ENCODE measurements at regions not wholly inside any gene's neighbourhood (a gene's known extent, or its start where the extent isn't known, plus 50 kb on each side); places are given as distances from the start of the nearest gene placed in this dataset.
A peak's percentile ranks its signal among the peaks of the same experiment; 100 is the strongest.

DNA sequence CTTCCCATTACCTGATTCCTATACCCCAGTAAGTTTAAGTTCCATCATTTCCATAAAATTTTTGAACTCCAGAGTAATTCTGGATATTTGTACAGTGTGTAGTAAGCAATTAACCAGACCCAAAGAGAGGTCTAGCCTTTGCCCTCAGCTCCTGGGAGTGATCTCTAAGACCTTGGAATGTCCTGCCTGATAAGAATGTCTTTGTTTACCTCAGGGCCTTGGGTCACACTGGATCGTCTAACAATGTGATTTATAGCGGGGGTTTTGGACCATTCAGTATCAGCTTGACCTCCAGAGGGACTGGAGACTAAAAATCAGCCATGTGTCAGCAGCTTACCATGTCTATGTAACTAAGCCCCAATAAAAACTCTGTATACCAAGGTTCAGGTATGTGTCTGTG is 330.9 kb upstream of the PPP1R2C start:
- Histone ChIP-seq H4K91ac (ENCODE audit: low read depth, low read length) (no peak overlapping the region), H2BK120ac (ENCODE audit: insufficient read depth, low read length, poor library complexity) (no peak overlapping the region), H3K36me3 (ENCODE audit: control insufficient read depth in 1 of 2, insufficient read depth in 2 of 2, low read length in 2 of 2) (no peaks in the 10 kb centered on the region), H3K9me3 (ENCODE audit: insufficient read depth, low read depth, low read length) (no peaks in the 10 kb centered on the region), H3K4me1 (ENCODE audit: control insufficient read depth in 1 of 2, insufficient read depth in 2 of 2, low read length in 2 of 2) (no peaks in the 10 kb centered on the region), H3K79me2 (ENCODE audit: control insufficient read depth, insufficient read depth, low read length, poor library complexity) (no peaks in the 10 kb centered on the region), H3K9ac (ENCODE audit: low read length) (no peak overlapping the region), H3K27me3 (ENCODE audit: insufficient read depth, low read length) (no peaks in the 10 kb centered on the region), H2BK5ac (ENCODE audit: low read depth, low read length, poor library complexity) (no peak overlapping the region), H3K27ac (ENCODE audit: low read depth, low read length) (no peak overlapping the region), H4K12ac (ENCODE audit: low read depth, low read length) (no peak overlapping the region), H3K4me2 (ENCODE audit: low read length) (no peak overlapping the region), H2AK5ac (ENCODE audit: low read length) (no peak overlapping the region), H3K23ac (ENCODE audit: low read length) (no peak overlapping the region), H2AFZ (ENCODE audit: insufficient read depth, low read length, poor library complexity) (no peak overlapping the region), H3K79me1 (ENCODE audit: low read length) (no peaks in the 10 kb centered on the region), H4K8ac (ENCODE audit: low read depth, low read length) (no peak overlapping the region), H3K14ac (ENCODE audit: low read length) (no peak overlapping the region), H3K4ac (ENCODE audit: low read depth, low read length) (no peak overlapping the region), H2BK12ac (ENCODE audit: low read length) (no peak overlapping the region), H3K18ac (ENCODE audit: low read length) (no peak overlapping the region), H3K4me3 (ENCODE audit: low read depth, low read length) (no peak overlapping the region)
- WGBS (ENCODE audit: extremely low coverage, insufficient coverage, insufficient read length) = no CpG with 5 or more reads among the region's 2 CpGs
- peak in 1 of 2 donors; percentile 4 for DNase-seq

DNA sequence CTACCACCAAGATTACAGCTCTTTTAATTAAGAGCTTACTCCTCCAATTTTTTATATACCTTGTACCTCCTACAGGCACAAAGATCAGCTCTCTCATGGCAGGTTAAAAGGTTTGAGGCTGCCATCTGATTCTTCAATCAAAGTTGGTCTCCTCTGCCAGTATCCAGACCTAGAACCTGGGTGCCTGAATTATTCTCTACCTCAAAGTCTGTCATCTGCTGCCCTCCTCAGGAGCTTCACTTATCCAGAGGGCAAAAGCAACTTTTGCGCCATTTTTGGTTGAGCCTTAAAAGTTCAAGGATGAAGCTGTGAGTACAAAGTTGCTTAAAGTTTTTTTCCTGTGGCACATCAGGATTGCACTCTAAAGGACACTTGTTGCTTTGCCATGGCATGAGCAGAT is 343.7 kb upstream of the PPP1R2C start:
- no peaks in the 10 kb centered on the region for H3K36me3 ChIP-seq (ENCODE audit: control insufficient read depth in 1 of 2, insufficient read depth in 2 of 2, low read length in 2 of 2)
- no peak for DNase-seq
- H3K14ac ChIP-seq (ENCODE audit: low read length) = no peak overlapping the region
- H3K27me3 ChIP-seq (ENCODE audit: insufficient read depth, low read length) = no peaks in the 10 kb centered on the region
- no peaks in the 10 kb centered on the region for H3K79me2 ChIP-seq (ENCODE audit: control insufficient read depth, insufficient read depth, low read length, poor library complexity)
- no peak overlapping the region for H3K9ac ChIP-seq (ENCODE audit: low read length)
- no peak overlapping the region for H2BK5ac ChIP-seq (ENCODE audit: low read depth, low read length, poor library complexity)
- no peak overlapping the region for H4K12ac ChIP-seq (ENCODE audit: low read depth, low read length)
- WGBS (ENCODE audit: extremely low coverage, insufficient coverage, insufficient read length) = no CpG with 5 or more reads among the region's 1 CpG
- no peaks in the 10 kb centered on the region for H3K4me1 ChIP-seq (ENCODE audit: control insufficient read depth in 1 of 2, insufficient read depth in 2 of 2, low read length in 2 of 2)
- peak overlapping the region; percentile 24 for H4K91ac ChIP-seq (ENCODE audit: low read depth, low read length)
- H2BK120ac ChIP-seq (ENCODE audit: insufficient read depth, low read length, poor library complexity) = peak overlapping the region; percentile 43
- no peak overlapping the region for H3K4ac ChIP-seq (ENCODE audit: low read depth, low read length)
- H3K18ac ChIP-seq (ENCODE audit: low read length) = no peak overlapping the region
- H2AK5ac ChIP-seq (ENCODE audit: low read length) = no peak overlapping the region
- no peak overlapping the region for H3K23ac ChIP-seq (ENCODE audit: low read length)
- no peaks in the 10 kb centered on the region for H3K79me1 ChIP-seq (ENCODE audit: low read length)
- no peak overlapping the region for H2BK12ac ChIP-seq (ENCODE audit: low read length)
- no peak overlapping the region for H4K8ac ChIP-seq (ENCODE audit: low read depth, low read length)
- H3K4me3 ChIP-seq (ENCODE audit: low read depth, low read length) = no peak overlapping the region
- no peak overlapping the region for H3K27ac ChIP-seq (ENCODE audit: low read depth, low read length)
- H3K9me3 ChIP-seq (ENCODE audit: insufficient read depth, low read depth, low read length) = no peaks in the 10 kb centered on the region
- no peak overlapping the region for H3K4me2 ChIP-seq (ENCODE audit: low read length)
- H2AFZ ChIP-seq (ENCODE audit: insufficient read depth, low read length, poor library complexity) = no peak overlapping the region

DNA sequence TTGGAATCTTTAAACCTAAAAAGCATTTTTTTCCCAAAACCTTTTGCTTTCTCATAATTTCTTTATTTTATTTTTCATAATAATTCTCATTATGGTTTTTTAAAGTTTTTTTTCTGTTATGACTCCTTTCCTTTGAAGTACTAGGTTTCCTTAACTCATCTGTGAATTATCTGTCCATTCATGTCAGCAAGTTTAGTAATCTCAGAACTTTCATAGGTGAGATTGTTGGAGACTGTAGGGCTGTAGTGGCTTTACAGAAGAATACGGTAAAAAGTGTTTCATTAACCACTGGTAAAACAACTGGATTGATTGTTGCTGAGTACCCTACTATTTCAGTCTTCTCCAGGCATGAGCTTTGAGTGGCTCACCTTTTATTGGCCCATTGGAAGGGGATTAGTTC is 361.7 kb upstream of the PPP1R2C start:
- no CpG with 5 or more reads among the region's 1 CpG for WGBS (ENCODE audit: extremely low coverage, insufficient coverage, insufficient read length)

DNA sequence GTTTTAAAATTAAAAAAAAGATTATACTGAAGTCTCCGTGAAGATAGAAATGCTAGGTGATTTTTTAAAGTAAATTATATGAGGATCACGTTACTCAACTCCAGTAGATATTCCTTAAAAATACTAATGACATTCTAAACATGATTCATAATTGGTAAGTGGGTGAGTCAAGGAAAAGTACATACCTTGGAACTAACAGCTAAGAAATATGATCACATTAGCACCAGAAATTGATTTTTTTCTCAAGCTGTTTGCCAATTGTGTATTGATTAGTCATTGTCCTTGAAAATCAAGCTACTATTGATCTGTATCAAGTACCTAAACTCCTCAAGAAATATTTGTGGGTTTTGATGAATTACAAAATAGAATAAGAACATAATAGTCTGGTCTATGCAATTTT is 362.6 kb upstream of the PPP1R2C start:
- no peaks in the 10 kb centered on the region for H3K27me3 ChIP-seq (ENCODE audit: insufficient read depth, low read length)
- no peak overlapping the region for H2BK5ac ChIP-seq (ENCODE audit: low read depth, low read length, poor library complexity)
- peak in 1 of 2 donors; percentile 12 for DNase-seq
- H3K18ac ChIP-seq (ENCODE audit: low read length) = no peak overlapping the region
- no peak overlapping the region for H3K9ac ChIP-seq (ENCODE audit: low read length)
- no peak overlapping the region for H3K4me2 ChIP-seq (ENCODE audit: low read length)
- H2BK12ac ChIP-seq (ENCODE audit: low read length) = no peak overlapping the region
- H3K79me1 ChIP-seq (ENCODE audit: low read length) = no peaks in the 10 kb centered on the region
- H3K36me3 ChIP-seq (ENCODE audit: control insufficient read depth in 1 of 2, insufficient read depth in 2 of 2, low read length in 2 of 2) = no peaks in the 10 kb centered on the region
- no peaks in the 10 kb centered on the region for H3K9me3 ChIP-seq (ENCODE audit: insufficient read depth, low read depth, low read length)
- no peak overlapping the region for H3K4ac ChIP-seq (ENCODE audit: low read depth, low read length)
- H3K4me3 ChIP-seq (ENCODE audit: low read depth, low read length) = no peak overlapping the region
- H2AFZ ChIP-seq (ENCODE audit: insufficient read depth, low read length, poor library complexity) = no peak overlapping the region
- no CpG with 5 or more reads among the region's 2 CpGs for WGBS (ENCODE audit: extremely low coverage, insufficient coverage, insufficient read length)
- H2BK120ac ChIP-seq (ENCODE audit: insufficient read depth, low read length, poor library complexity) = no peak overlapping the region
- no peaks in the 10 kb centered on the region for H3K79me2 ChIP-seq (ENCODE audit: control insufficient read depth, insufficient read depth, low read length, poor library complexity)
- H3K27ac ChIP-seq (ENCODE audit: low read depth, low read length) = no peak overlapping the region
- no peak overlapping the region for H4K12ac ChIP-seq (ENCODE audit: low read depth, low read length)
- no peak overlapping the region for H2AK5ac ChIP-seq (ENCODE audit: low read length)
- H4K8ac ChIP-seq (ENCODE audit: low read depth, low read length) = no peak overlapping the region
- H3K14ac ChIP-seq (ENCODE audit: low read length) = no peak overlapping the region
- no peak overlapping the region for H3K23ac ChIP-seq (ENCODE audit: low read length)
- no peaks in the 10 kb centered on the region for H3K4me1 ChIP-seq (ENCODE audit: control insufficient read depth in 1 of 2, insufficient read depth in 2 of 2, low read length in 2 of 2)
- H4K91ac ChIP-seq (ENCODE audit: low read depth, low read length) = no peak overlapping the region

More for the DNA sequence above, 361.7 kb upstream of the PPP1R2C start:
- no peak overlapping the region for H3K23ac ChIP-seq (ENCODE audit: low read length)
- H3K27me3 ChIP-seq (ENCODE audit: insufficient read depth, low read length) = no peaks in the 10 kb centered on the region
- no peaks in the 10 kb centered on the region for H3K4me1 ChIP-seq (ENCODE audit: control insufficient read depth in 1 of 2, insufficient read depth in 2 of 2, low read length in 2 of 2)
- no peak overlapping the region for H2BK5ac ChIP-seq (ENCODE audit: low read depth, low read length, poor library complexity)
- H3K4me3 ChIP-seq (ENCODE audit: low read depth, low read length) = no peak overlapping the region
- H3K79me1 ChIP-seq (ENCODE audit: low read length) = no peaks in the 10 kb centered on the region
- H2BK120ac ChIP-seq (ENCODE audit: insufficient read depth, low read length, poor library complexity) = no peak overlapping the region
- no peak overlapping the region for H3K9ac ChIP-seq (ENCODE audit: low read length)
- no peak overlapping the region for H2AK5ac ChIP-seq (ENCODE audit: low read length)
- H3K4ac ChIP-seq (ENCODE audit: low read depth, low read length) = no peak overlapping the region
- no peak overlapping the region for H3K14ac ChIP-seq (ENCODE audit: low read length)
- H3K27ac ChIP-seq (ENCODE audit: low read depth, low read length) = no peak overlapping the region
- no peak overlapping the region for H3K18ac ChIP-seq (ENCODE audit: low read length)
- no peak overlapping the region for H4K91ac ChIP-seq (ENCODE audit: low read depth, low read length)
- no peak overlapping the region for H2BK12ac ChIP-seq (ENCODE audit: low read length)
- no peaks in the 10 kb centered on the region for H3K36me3 ChIP-seq (ENCODE audit: control insufficient read depth in 1 of 2, insufficient read depth in 2 of 2, low read length in 2 of 2)
- no peak overlapping the region for H3K4me2 ChIP-seq (ENCODE audit: low read length)
- no peak overlapping the region for H4K8ac ChIP-seq (ENCODE audit: low read depth, low read length)
- no peak for DNase-seq
- no peaks in the 10 kb centered on the region for H3K79me2 ChIP-seq (ENCODE audit: control insufficient read depth, insufficient read depth, low read length, poor library complexity)
- no peaks in the 10 kb centered on the region for H3K9me3 ChIP-seq (ENCODE audit: insufficient read depth, low read depth, low read length)
- no peak overlapping the region for H2AFZ ChIP-seq (ENCODE audit: insufficient read depth, low read length, poor library complexity)
- no peak overlapping the region for H4K12ac ChIP-seq (ENCODE audit: low read depth, low read length)

All from trophoblast cell (in vitro differentiated cells and primary cell).